Suprapubic skin (tissue), 3 donors: ENCODE measurements at regions not wholly inside any gene's neighbourhood (a gene's known extent, or its start where the extent isn't known, plus 50 kb on each side); places are given as distances from the start of the nearest gene placed in this dataset.

Source experiments
- CTCF ChIP-seq, 2 donors: fragments of 200-600 bp in 1 of 2; fragments of 450-650 bp in 1 of 2; sonication (generic) in 1 of 2; IDR thresholded peaks; one replicate each; pipeline ENCODE4 v1.5.1; 2016 to 2019; ENCODE audit warnings: antibody characterized with exemption in 2 of 2, mild to moderate bottlenecking in 1 of 2, moderate library complexity in 1 of 2
- POLR2A ChIP-seq, 2 donors: fragments of 450-650 bp; IDR thresholded peaks; one replicate each; pipeline ENCODE4 v1.6.1; 2017; ENCODE audit warnings: antibody characterized with exemption in 2 of 2, mild to moderate bottlenecking in 2 of 2, moderate library complexity in 2 of 2

- TF ChIP-seq CTCF (IDR thresholded peaks at IDR 0.05) (no peak), POLR2A (IDR thresholded peaks at IDR 0.05) (no peak)
Measured at GRCh38 chr5:82975396-82975795, 101.8 kb downstream of the TMEM167A start.
